ENCODE measurements at regions not wholly inside any gene's neighbourhood (a gene's known extent, or its start where the extent isn't known, plus 50 kb on each side); places are given as distances from the start of the nearest gene placed in this dataset.
"Not testable (repeated sequence)": the region's sequence is repeated elsewhere in the genome, so short reads cannot be mapped to it uniquely, and the experiment has no call there.

GRCh38 chr18:41690332-41691127 is 264.5 kb upstream of the PIK3C3 start:
- DNase-seq, result no peak

GRCh38 chr18:41687138-41687537 is 267.9 kb upstream of the PIK3C3 start:
- no peak for DNase-seq

- DNase-seq, result no peak
These were observed 273.7 kb upstream of the PIK3C3 start for GRCh38 chr18:41681138-41681880.

GRCh38 chr18:41674506-41674905 is 280.5 kb upstream of the PIK3C3 start:
- DNase-seq, result no peak

- DNase-seq, result no peak
These were observed 288.8 kb upstream of the PIK3C3 start for GRCh38 chr18:41666231-41666630.

GRCh38 chr18:41665210-41665609 is 289.8 kb upstream of the PIK3C3 start:
- DNase-seq, result no peak

- DNase-seq, result no peak
These were observed 294.4 kb upstream of the PIK3C3 start for GRCh38 chr18:41660654-41661053.

GRCh38 chr18:41659438-41660130 is 295.4 kb upstream of the PIK3C3 start:
- no peak for DNase-seq

- no peak for DNase-seq
These were observed 297.8 kb upstream of the PIK3C3 start for GRCh38 chr18:41657189-41657588.

- no peak for DNase-seq
These were observed 300.0 kb upstream of the PIK3C3 start for GRCh38 chr18:41655074-41655473.

GRCh38 chr18:41647914-41648313 is 307.1 kb upstream of the PIK3C3 start:
- DNase-seq, result no peak

GRCh38 chr18:41646915-41647620 is 308.0 kb upstream of the PIK3C3 start:
- DNase-seq, result no peak

- no peak for DNase-seq
These were observed 309.3 kb upstream of the PIK3C3 start for GRCh38 chr18:41645589-41646360.

- DNase-seq, result no peak
These were observed 310.6 kb upstream of the PIK3C3 start for GRCh38 chr18:41644466-41644865.

GRCh38 chr18:41643427-41643826 is 311.6 kb upstream of the PIK3C3 start:
- DNase-seq, result no peak

GRCh38 chr18:41642756-41643155 is 312.3 kb upstream of the PIK3C3 start:
- DNase-seq, result no peak

GRCh38 chr18:41639218-41639617 is 315.8 kb upstream of the PIK3C3 start:
- no peak for DNase-seq

- DNase-seq, result not testable (repeated sequence)
These were observed 323.2 kb upstream of the PIK3C3 start for GRCh38 chr18:41631723-41632285.

- no peak for DNase-seq
These were observed 324.7 kb upstream of the PIK3C3 start for GRCh38 chr18:41630232-41630886.

GRCh38 chr18:41624460-41624859 is 330.6 kb upstream of the PIK3C3 start:
- no peak for DNase-seq

- no peak for DNase-seq
These were observed 333.9 kb upstream of the PIK3C3 start for GRCh38 chr18:41621177-41621576.
